ENCODE measurements at regions not wholly inside any gene's neighbourhood (a gene's known extent, or its start where the extent isn't known, plus 50 kb on each side); places are given as distances from the start of the nearest gene placed in this dataset.

GRCh38 chr16:47753659-47754058 is 292.5 kb downstream of the PHKB start:
- DNase-seq, result no peak
